ENCODE measurements at regions not wholly inside any gene's neighbourhood (a gene's known extent, or its start where the extent isn't known, plus 50 kb on each side); places are given as distances from the start of the nearest gene placed in this dataset.

GRCh38 chr15:61621146-61621545 is 392.0 kb upstream of the RORA start:
- peak; percentile 13; the same call in 1 of the 2 replicates for TF ChIP-seq CTCF (IDR thresholded peaks at IDR 0.05; ENCODE audit: low read depth, low read length)
- no peaks in the 10 kb centered on the region for H3K9me3 ChIP-seq (ENCODE audit: control insufficient read depth, insufficient read depth, low read length)
- DNase-seq (ENCODE audit: low read depth, low spot score): no peak
- CTCF ChIA-PET: interaction anchor here (0.7 kb wide), 1 partner anchor 10 kb away, joined by 3 read pairs; no protein-coding TSS in a partner anchor
- H3K4me3 ChIP-seq (ENCODE audit: low read depth, low read length): no peak overlapping the region
- H3K27ac ChIP-seq (ENCODE audit: low read depth, low read length): no peak overlapping the region
- no peaks in the 10 kb centered on the region for H3K27me3 ChIP-seq (ENCODE audit: control insufficient read depth, insufficient read depth, low read length)
- POLR2A ChIA-PET: no interaction called here

- Histone ChIP-seq H3K27me3 (ENCODE audit: control insufficient read depth, insufficient read depth, low read length) (no peaks in the 10 kb centered on the region), H3K27ac (ENCODE audit: low read depth, low read length) (no peak overlapping the region), H3K9me3 (ENCODE audit: control insufficient read depth, insufficient read depth, low read length) (no peaks in the 10 kb centered on the region), H3K4me3 (ENCODE audit: low read depth, low read length) (no peak overlapping the region)
- CTCF ChIA-PET: no interaction called here
- no peak for TF ChIP-seq CTCF (IDR thresholded peaks at IDR 0.05; ENCODE audit: low read depth, low read length)
- no peak for DNase-seq (ENCODE audit: low read depth, low spot score)
- POLR2A ChIA-PET: no interaction called here
These were observed 391.0 kb upstream of the RORA start for GRCh38 chr15:61620151-61620550.

GRCh38 chr15:61613729-61614128 is 384.6 kb upstream of the RORA start:
- H3K4me3 ChIP-seq (ENCODE audit: low read depth, low read length): no peak overlapping the region
- DNase-seq (ENCODE audit: low read depth, low spot score): no peak
- no peak overlapping the region for H3K27ac ChIP-seq (ENCODE audit: low read depth, low read length)
- POLR2A ChIA-PET: no interaction called here
- TF ChIP-seq CTCF (IDR thresholded peaks at IDR 0.05; ENCODE audit: low read depth, low read length): no peak
- H3K9me3 ChIP-seq (ENCODE audit: control insufficient read depth, insufficient read depth, low read length): no peaks in the 10 kb centered on the region
- CTCF ChIA-PET: no interaction called here
- H3K27me3 ChIP-seq (ENCODE audit: control insufficient read depth, insufficient read depth, low read length): no peaks in the 10 kb centered on the region

GRCh38 chr15:61613138-61613537 is 384.0 kb upstream of the RORA start:
- no peak for DNase-seq (ENCODE audit: low read depth, low spot score)
- no peak for TF ChIP-seq CTCF (IDR thresholded peaks at IDR 0.05; ENCODE audit: low read depth, low read length)
- POLR2A ChIA-PET: no interaction called here
- H3K9me3 ChIP-seq (ENCODE audit: control insufficient read depth, insufficient read depth, low read length): no peaks in the 10 kb centered on the region
- no peak overlapping the region for H3K4me3 ChIP-seq (ENCODE audit: low read depth, low read length)
- CTCF ChIA-PET: no interaction called here
- no peak overlapping the region for H3K27ac ChIP-seq (ENCODE audit: low read depth, low read length)
- H3K27me3 ChIP-seq (ENCODE audit: control insufficient read depth, insufficient read depth, low read length): no peaks in the 10 kb centered on the region

GRCh38 chr15:61612111-61612510 is 383.0 kb upstream of the RORA start:
- H3K27ac ChIP-seq (ENCODE audit: low read depth, low read length): no peak overlapping the region
- CTCF ChIA-PET: no interaction called here

More at GRCh38 chr15:61612111-61612510, 383.0 kb upstream of the RORA start:
- Histone ChIP-seq H3K9me3 (ENCODE audit: control insufficient read depth, insufficient read depth, low read length) (no peaks in the 10 kb centered on the region), H3K4me3 (ENCODE audit: low read depth, low read length) (no peak overlapping the region), H3K27me3 (ENCODE audit: control insufficient read depth, insufficient read depth, low read length) (no peaks in the 10 kb centered on the region)
- POLR2A ChIA-PET: no interaction called here
- no peak for TF ChIP-seq CTCF (IDR thresholded peaks at IDR 0.05; ENCODE audit: low read depth, low read length)
- no peak for DNase-seq (ENCODE audit: low read depth, low spot score)

All from AG04450 (cell line).